GM21619 (cell line): ENCODE measurements at regions not wholly inside any gene's neighbourhood (a gene's known extent, or its start where the extent isn't known, plus 50 kb on each side); places are given as distances from the start of the nearest gene placed in this dataset.

Experiments
- ATAC-seq: cut with Tn5 transposase; IDR thresholded peaks from one replicate; pipeline ENCODE4 v1.9.1; 2021; ENCODE audit not compliant: unreplicated experiment

DNA sequence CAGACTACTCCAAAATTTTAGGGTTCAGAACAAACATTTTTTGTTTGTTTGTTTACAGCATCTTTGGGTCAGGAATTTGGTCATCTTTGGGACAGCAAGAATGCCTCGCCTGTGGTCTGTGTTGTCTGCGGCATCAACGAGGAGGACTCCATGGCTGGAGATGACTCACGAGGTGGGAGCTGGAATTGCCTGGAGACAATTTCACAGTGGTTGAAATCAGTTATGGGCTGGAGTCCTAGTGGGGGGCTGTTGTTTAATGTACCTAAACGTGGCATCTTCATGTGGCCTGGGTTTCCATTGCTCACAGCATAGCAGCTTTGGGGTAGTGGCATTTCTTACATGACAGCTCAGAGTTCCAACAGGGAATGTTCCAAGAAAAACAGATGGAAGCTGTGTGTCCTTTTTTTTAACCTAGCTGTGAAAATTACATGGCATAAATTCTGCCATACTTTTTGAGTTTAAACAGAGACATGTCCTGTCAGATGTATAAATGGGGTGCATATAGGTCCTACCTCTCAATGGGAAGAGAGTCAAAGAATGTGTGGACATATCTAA is 507.3 kb upstream of the CBLB start:
- ATAC-seq, result no peak

DNA sequence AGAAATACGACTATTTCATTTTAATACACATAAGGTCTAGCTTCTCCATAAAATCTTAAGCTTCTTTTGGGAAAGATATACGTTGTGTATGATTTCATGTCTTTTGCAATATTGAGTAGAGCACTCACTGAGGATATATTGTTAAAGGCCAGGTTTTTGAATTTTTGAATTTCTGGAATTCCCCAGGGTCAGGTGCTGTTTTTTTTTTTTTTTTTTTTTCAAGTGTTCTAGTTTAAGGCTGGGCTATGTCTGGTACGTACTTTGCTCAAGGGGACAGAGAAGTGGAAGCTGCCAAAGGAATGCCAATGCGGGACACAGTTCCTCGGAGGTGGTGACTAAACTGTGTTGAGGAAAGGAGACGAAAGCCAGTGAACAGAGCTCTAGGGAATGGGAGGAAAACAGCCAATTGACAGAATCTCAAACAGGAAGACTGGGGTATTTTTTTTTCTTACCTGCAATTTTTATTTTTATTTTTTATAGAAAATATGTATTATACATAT is 510.5 kb upstream of the CBLB start:
- no peak for ATAC-seq

DNA sequence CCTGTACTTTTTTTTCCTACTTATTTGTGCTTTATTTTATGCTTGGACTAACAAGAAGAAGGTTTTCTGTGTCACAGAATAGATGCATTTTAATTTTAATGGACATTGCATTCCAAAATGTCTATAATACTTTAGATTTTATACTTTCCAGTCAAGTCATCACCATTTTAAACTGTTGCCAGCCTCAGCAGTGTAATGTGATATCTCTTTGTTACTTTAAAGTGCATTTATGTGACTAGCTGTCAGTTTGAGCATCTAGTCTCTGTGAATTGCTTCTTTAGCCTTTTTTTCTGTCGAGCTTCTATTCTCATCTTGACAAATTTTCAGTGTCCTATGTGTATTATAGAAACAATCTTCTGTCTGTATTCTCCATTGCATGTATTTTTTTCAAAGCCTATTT is 511.4 kb upstream of the CBLB start:
- ATAC-seq, result no peak

DNA sequence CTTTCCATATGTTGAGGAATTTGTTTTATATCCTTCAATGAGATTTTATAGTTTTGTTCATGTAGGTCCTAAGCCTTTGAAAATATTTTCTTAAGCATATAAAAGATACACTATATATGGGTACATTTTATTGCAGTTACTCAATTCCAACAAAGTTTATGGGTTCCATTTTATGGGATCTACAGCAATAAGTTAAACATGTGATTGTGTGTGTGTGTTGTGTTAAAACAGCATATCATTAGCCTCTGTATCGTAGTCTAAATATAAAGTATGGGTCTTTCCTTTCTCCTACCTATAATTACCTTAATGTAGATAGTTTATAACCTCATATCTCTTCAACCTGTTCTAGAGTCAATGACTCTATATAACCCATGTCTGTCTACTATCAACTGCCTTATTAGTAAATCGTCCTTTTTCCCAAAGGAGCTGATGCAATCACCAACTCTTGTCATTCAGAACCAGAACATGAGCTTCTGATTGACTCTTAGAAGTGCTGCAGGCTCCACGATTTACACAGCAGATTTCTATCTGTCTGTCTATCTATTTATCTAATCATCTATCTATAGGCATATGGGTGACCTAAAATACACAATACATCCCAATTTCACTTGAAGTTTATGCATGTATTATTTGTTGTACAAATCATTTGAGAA is 512.6 kb upstream of the CBLB start:
- no peak for ATAC-seq

DNA sequence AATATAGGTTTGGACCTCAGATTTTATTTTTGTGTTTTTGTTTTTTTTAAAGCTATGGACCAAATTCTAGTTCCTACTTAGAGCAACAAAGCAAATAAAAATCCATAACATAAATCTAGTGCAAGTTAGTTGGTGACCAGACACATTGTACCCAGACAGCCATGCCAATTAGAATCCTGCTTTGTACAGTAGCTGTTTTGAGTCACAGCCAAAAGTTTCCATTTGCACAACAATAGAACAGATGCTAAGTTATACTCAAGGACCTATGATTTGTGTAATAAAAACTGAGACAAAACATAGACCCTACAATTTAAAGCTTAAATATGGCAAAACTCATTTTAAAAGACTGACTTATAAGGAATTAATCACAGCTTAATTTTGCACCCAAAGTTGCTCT is 513.1 kb upstream of the CBLB start:
- no peak for ATAC-seq

DNA sequence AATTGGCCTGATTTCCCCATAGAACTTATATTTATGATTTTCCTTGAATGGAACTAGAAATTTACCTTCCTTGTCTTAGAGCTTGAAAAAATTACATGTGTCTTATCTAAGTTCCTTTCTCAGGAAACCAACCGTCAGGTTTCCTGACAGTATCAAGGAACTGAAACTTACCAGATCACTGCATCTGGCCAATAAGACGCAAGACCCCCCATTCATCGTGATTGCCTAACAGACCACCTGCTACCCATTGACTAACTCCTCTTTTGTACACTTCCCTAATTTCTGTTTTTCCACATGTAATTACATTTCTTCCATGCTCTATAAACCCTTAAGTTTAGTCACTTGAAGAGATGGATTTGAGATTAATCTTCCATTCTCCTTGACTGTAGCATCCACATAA is 517.2 kb upstream of the CBLB start:
- ATAC-seq, result no peak

DNA sequence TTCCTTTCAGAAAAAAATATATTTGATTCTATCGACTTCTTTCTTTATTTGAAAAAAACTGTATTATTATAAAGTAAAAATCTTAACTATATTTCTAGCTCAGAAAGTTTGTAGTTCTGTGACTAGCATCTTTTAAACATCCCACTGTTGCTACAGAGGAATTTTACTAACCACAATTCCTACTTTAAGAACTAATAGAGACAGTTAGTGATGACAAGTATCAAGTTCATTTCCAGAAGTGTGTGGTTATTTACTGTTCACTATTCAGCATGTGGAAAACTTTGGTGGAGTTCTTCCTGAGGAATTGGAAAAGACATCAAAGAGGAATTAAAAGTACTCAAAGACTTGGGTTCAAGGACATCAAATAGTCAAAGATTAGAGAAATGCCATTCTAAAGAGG is 524.1 kb upstream of the CBLB start:
- ATAC-seq, result no peak

DNA sequence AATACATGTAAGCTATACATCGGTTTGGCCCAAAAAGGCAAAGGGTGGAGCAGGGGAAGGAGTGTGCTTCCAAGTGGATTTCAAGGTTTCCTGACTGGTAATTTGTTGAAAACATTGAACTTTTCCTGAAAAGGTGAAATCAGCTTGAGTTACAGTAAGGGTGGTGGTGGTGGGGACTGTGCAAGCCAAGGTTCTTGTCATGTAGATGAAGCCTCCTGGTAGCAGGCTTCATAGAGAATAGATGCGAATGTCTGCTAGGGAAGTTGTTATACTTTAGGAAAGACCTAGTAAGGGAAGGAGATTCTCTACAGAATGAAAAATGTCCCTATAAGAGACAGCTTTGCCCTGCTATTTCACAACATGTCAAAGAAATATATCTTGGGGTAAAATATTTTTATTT is 528.2 kb upstream of the CBLB start:
- no peak for ATAC-seq

DNA sequence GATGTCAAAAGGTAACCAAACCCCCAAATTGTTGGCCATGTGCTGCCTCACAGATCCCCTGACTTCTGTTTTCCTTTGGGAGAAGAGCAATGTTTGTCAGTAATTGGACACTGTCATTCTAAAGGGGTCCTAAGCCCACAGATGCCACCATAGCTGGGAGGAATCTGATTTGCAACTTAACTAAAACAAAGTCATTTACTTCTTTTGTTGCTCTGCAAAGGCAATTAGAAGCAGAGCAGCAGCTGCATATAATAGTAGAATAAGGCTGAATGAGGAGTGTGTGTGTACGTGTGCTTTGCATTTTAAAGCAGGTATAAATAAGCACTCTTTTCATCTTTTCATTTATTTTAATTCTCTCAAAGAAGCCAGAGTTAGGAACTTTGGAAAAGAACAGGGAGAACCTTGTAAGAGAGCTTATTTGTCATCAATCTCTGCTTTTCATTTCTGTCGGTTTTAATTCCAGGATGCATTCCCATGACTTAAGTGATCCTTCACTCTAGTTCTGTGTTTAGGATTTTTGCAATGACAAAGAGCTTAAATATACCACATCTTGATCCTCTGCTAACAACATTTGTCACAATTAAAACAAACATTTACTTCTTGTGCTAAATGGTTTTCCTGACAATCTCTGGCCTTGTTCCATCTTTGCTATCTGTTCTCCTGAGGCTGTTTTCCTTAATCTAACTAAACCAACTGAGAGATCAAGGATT is 530.2 kb upstream of the CBLB start:
- ATAC-seq, result no peak

DNA sequence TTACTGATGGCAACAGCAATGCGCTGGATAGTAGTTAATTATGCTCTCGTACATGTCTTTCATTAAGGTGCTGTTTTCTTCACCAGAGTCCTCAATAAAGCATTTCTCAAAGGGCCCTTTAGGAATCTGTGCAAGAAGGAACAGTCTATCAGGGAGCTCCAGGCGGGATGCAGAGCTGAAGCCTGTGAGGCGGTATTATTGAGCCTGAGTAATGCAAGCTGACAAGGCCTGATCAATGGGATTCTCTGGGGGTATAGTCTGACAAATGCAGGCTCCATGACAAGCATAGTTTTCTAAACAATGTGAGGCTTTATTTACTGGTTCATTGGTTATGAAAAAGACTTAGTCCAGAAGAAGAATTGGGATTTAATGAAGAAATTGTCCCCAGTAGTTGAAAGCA is 530.9 kb upstream of the CBLB start:
- ATAC-seq, result no peak

DNA sequence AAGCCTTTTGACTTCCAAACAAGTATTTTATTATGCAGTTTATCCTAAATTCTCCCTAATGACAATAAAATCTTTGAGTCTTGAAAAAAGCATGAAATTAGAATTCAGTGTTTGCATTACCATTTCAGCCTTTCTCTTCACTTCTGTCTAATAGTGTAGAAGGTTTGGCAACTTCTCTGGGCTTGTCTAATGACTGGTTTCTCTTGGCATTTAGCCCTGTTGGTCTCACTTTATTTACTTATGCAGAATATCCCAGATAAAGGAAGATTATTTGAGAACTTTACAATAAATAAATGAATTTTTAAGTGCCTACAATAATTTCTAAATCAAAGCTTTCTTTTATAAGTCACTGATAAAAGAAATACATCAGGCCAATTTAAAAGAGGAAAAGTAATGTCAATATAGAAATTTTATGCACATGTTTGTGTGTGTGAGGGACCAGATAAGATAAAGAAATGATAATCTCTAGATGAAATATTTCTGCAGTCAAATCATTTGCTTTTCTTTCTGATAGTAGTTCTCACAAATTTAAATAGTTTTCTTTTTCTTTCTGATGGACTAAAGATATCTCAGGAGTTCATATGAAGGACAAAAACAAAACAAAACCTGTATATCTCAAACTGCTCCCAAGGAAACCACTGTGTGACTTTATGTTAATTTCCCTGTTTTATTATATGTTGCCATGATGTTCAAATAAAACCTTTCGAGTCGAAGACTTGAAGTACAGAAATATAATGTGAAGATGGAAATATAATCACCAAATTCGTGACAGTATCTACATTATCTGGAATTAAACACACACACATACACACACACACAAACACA is 533.1 kb upstream of the CBLB start:
- no peak for ATAC-seq

DNA sequence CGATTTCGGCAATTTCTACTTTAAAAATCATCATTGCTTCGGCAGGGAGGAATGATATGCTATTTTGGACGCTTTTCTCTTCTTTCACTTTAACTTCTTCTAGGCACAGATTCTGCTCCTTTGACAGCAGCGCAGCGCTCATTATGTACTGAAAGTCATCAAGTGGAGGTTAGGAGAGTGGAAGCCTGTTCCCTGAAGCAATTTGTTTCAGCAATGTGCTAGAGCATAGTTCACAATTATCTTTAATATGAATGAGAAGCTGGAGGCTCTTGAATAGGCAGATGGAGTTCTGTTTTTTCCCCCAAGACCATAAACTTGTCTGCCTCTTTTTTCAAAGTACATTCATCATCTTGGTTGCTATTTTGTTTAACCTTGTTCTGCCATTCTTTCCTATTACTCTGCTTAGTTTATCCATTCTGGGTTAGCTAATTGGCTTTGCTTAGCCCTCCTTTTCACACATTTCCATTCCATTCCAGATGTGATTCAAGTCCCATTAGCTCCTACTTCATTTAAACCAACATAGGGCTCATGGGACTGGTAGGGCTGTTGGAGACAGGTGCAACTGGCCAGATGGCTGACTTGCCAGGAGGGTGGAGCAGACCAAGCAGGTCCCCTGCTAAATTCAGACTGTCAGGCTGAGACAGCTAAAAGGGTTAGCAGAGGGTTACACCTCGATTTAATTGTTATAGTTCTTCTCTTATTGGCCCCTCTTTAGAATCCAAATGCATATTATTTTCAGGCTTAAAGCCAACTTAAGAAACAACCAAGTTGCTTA is 534.7 kb upstream of the CBLB start:
- ATAC-seq, result no peak

DNA sequence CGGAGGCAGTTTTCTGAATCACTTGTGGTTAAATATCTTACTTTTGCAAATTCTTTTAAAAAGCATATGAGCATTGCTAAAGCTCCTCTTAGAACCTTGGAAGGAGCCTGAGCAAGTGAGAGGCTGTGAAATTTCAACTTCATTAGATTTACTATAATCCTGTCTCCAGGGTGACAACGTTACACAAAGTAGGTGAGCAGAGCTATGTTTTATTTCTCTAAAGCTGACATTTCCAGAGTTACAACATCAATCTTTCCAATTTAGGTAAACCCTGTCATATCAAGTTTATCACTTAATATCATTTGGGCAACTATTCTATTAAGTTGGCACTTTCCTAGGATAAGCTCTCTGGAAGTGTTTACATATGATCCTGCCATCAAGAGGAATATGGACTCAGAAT is 544.9 kb upstream of the CBLB start:
- ATAC-seq, result no peak

DNA sequence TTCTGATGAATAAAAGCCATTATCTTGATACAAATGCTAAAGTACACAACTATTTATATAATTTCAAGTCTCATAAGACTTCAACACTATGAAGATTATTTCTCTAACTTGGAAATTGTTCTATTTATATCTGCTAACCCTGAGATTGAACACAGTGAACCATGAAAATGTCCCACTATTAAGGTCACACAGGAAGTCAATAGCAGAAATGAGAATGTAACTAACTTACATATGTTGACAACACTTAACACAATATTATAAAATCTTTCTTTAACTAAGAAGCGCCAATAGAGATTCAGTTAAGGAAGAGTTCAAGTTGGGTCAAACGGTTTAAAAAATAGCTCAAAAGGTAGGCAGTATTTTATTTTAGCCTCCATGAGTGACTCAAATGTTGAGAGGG is 551.8 kb upstream of the CBLB start:
- no peak for ATAC-seq

DNA sequence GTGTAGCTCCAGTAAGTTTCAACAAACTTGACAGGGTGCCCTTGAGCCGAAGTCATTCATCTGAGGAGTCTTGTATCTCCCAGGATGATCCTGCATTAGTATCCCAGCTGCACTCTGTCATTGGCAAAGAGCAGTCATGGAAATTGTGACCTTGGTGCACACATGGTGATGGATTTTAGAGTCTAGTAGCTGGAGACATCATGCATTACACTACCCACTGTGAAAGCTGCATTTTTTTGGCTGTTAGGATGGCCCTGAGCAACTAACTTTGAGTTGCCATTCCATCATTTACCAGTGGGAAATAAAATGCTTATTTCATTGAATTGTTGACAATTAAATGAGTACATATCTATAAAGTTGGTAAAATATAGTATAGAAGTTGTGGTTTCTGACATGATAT is 552.6 kb upstream of the CBLB start:
- no peak for ATAC-seq

DNA sequence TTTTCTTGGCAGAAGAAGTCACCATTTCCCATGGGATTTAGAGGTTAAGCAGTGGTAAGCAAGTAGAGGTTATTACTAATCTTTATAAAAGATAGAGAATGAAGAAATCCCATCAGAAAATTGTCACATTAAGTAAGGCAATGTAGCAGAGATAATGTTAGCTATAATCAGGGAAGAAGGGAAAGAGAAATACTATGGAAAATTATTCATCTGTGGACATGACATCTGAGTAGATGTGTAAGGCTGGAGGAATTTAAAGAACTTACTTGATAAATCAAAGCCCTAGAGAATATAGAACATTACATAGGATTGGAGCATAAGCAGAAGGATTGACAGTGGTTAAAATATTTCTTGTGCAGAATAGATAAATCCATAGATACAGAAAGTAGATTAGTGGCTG is 553.1 kb upstream of the CBLB start:
- no peak for ATAC-seq

DNA sequence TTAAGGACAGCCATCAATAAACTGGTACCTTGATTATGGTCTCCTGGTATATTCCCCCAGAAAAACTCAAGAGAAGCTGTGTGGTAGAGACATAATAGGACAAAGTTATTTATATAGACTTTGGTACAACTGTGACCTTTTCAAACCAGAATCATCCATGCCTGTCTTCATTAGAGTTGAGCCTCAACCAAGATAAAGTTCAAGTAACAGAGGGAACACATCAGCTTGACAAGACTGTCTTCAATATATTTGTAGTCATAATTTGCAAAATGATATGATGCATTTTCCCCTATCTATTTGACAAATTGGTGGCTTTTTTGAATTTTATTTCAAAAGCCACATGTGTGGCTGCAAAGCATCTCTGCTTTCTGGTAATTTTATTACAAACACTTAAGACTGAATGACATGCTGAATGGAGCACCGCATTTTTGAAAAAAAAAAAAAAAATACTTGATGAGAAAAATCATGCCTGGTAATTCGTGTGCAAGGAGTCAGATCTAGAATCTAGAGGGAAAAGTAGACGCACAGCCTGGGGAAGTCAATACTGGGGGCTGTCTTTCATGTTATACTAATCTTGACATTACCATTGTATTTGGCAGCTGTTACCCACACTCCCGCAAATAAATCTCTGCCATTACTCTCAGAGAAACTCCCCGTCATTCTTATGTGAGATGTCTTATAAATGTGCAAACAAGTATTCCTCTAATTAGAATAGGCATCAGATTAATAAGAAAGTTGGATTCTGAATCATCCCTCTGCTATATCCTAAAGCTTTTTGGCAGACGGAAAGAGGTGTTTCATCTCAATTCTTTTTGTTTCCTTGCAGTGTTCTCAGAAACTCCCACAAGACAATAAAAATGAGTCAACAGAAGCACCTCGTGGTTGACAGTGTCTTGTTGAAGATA is 554.8 kb upstream of the CBLB start:
- no peak for ATAC-seq

DNA sequence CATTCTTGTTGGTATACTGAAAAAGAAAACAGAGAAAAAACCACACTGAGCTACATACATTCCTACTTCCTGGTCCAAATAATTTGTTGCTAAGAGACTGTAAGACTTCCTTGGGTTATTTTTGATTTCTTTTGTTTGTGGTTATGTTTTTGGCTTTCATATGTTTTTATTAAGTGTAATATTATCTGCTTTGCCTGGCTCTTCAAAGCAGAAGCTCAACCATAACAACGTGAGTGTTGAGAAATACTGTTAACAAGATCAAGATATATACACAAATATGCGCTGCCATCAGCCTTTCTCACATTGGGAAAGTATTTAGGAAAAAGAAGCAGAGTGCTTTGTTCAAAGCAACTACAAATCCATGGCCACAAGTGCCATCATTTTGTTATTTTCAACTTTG is 556.2 kb upstream of the CBLB start:
- no peak for ATAC-seq

DNA sequence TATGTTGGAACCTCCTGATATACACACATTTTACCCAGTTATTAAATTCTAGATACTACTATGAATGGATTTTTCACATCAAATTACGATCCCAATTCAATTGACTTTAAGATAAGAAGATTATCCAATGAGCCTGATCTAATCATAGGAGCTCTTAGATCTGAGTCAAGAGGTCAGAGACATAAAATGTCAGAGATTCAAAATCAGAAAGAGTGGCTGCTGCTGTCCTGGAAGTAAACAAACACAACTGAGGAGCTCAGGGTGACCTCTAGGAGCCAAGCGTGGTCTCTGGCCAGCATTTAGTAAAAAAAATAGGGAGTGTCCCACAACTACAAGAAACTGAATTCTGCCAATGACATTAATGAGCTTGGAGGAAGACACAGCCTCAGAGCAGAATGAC is 557.1 kb upstream of the CBLB start:
- ATAC-seq, result no peak

DNA sequence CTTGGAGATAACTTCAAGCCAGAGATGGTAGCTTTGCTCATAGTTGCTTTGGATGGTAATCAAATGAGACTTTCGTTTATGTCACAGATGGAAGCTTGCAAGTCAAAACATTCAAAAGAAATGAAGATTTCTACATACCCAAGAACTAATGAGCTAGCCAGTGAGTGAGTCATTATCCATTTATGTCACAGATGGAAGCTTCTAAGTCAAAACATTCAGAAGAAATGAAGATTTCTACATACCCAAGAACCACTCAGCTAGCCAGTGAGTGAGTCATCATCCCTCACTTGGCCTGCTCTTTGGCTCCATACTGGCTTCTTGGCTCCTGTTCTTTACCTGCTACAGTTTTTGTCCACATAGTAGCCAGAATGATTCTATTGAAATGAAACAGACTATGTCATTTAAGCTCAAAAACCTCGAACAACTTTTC is 559.8 kb upstream of the CBLB start:
- ATAC-seq, result no peak
